Stimulated activated CD8-positive, alpha-beta memory T cell treated with anti-CD3 and anti-CD28 coated beads, Interleukin-12 subunit alpha, Interleukin-12 subunit beta, amount 100 ng/mL, for 1 hour (primary cell): ENCODE measurements at regions not wholly inside any gene's neighbourhood (a gene's known extent, or its start where the extent isn't known, plus 50 kb on each side); places are given as distances from the start of the nearest gene placed in this dataset.
"Not testable (repeated sequence)": the region's sequence is repeated elsewhere in the genome, so short reads cannot be mapped to it uniquely, and the experiment has no call there.

Source experiments
- DNase-seq: peaks from one replicate; pipeline ENCODE4 v3.0.0-alpha.2; 2020; ENCODE audit warnings: low read depth

DNA sequence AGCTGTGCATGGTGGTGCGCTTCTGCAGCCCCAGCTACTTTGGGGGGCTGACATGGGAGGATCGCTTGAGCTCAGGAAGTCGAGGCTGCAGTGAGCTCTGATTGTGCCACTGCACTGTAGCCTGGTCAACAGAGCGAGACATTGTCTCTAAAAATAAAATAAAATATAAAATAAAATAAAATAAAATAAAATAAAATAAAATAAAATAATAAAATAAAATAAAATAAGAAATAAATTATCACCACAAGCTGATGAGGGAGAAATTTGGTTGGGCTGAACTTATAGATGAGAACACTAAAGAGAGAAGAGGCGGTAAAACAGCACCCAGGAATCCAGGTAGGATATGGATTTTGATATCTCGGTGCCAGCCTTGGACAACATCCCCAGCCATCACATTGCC is 933.7 kb downstream of the NLGN4X start:
- DNase-seq, result no peak

- no peak for DNase-seq
Observed at GRCh38 chrX:5290635-5291034, 938.0 kb downstream of the NLGN4X start.

DNA sequence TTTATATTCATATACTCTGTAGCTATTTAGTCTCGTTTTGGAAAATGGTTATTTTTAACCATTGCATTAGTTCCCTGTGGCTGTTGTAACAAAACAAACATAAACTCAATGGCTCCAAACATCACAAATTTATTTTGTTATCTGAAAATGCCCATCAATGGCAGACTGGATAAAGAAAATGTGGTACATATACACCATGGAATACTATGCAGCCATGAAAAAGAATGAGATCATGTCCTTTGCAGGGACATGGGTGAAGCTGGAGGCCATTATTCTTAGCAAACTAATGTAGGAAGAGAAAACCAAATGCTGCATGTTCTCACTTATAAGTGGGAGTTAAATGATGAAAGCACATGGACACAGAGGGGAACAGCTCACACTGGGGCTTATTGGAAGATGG is 938.7 kb downstream of the NLGN4X start:
- not testable (repeated sequence) for DNase-seq

DNA sequence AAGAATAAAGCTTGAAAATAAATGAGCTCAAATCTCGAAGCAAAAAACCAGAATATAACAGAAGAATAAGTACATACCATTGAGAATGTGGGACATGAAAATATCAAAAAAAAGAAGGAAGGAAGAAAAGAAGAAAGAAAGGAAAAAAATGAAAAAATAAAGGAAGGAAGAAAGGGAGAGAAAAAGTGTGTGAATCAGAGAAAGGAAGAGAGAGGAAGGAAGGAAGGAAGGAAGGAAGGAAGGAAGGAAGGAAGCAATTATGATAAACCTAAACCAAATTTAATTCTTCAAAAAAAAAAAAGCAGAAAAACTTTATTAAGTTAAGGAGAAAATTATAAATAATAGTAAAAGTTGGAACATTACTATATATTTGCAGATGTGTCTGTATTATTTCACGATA is 949.8 kb downstream of the NLGN4X start:
- DNase-seq, result no peak

DNA sequence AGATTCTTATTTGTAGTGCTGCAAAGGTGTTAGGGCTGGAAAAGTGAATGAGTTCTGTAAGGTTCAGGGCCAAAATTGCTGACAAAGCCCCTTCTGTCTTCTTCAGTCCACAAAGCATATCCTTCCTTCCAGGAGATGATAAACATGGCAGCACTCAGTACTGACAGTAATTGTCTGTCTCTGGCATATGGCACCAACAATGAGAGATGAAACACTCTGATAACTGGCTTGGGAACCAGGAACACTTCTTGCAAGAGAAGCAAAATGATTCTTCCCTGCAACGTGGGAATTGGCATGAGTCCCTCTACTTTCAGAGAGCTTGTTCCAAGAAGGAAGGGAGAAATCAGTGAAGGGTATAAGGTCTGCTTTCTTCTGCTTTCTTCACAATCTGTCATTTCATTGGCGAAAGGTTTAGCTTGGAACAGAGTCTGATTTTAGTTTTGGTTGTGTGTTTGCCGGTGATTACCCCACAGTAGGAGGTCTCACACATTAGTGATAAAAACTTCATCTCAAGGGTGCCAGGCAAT is 963.3 kb downstream of the NLGN4X start:
- no peak for DNase-seq

GRCh38 chrX:5250106-5250505 is 978.6 kb downstream of the NLGN4X start:
- DNase-seq, result no peak

GRCh38 chrX:5242091-5242790 is 986.4 kb downstream of the NLGN4X start:
- no peak for DNase-seq

DNA sequence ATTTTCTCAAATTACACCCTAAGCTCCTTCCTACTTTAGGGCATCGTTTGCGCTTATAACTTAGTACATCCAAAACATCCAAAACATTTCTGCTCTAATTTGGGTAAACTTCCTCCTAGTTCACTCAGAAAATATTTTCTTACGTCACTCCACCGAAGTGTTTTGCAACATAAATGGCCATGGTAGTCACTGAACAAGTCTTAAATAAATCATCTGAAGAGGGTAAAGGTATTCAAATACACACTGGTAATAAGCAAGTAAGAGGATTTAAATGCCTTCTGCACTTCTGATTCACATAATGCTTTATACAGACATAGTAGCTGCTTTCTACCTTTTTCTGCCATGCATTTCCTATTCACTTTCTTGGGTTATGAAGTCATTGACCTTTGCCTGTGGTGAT is 991.9 kb downstream of the NLGN4X start:
- no peak for DNase-seq

DNA sequence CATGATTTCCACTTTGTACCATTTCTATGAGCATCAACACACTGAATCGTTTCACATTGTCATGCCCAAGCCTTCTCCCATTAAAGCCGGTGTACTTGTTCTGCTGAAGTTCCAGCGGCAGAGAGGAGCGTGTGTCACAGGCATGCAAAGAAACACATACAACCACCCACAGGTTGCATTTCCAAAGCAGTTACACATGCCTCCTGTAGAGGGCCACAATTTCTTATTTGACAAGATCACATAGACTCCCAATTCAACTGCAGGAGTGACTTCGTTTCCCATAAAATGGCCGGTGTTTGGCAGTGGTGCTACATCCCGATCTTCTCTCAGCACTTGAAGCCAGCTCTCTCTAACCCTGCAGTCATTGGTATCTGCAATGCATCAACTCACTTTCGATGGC is 992.6 kb downstream of the NLGN4X start:
- no peak for DNase-seq

- no peak for DNase-seq
Observed at GRCh38 chrX:5233830-5234229, 994.8 kb downstream of the NLGN4X start.

DNA sequence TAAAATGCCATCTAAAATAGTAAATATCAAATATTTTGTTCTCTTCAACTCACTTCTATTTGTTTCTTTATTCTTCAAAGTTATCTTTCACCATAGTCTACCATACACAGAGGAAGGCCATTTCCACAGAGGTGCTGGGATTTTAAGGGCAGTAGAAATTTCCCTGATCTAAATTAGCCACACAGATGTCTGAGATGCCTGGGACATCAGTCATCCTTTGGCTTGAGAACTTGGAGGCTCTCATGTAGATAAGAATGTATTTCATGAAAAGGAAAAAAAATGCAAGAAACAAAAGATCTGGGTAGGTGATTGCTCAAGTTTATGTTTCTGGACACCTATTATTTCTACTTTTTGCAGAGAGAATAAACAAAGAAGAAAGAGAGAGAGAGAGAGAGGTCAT is 1008.2 kb downstream of the NLGN4X start:
- DNase-seq, result no peak

DNA sequence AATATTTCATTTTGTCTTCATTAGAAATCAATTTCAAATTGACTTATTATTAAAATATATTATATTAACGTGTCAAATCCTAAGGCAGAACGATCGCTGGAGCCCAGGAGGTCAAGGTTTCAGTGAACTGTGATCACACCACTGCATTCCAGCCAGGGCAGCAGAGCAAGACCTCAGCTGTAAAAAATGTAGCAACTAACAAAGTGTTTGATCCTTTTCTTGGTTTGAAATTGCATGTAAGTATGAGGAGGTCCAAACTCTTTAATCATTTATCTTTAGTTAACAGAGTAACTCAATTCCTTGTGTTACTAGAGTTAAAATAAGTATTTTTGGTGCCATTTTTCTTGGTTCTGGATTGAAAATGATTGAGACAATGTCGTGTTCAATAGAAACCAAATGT is 1033.9 kb downstream of the NLGN4X start:
- DNase-seq, result no peak

GRCh38 chrX:5180135-5180741 is 1048.4 kb downstream of the NLGN4X start:
- DNase-seq, result no peak

DNA sequence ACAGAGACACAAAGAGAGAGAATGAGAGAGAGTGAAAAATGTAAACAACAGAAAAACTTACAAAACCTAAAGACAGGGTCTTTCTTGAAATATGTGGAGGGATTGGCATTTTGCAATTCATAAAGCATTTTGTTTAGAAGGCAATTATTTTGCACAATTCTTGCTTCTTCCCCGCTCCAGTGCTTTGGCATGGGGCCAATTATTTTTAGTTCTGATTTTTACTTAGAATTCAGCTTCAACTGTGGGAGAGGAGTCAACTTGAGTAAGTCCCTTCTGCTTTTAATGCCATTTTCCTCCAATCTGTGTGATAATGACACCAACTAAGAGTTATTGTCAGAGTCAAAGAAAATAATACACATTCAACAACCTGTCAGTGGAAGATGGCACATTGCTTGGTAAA is 1051.9 kb downstream of the NLGN4X start:
- DNase-seq, result no peak

- no peak for DNase-seq
Observed at GRCh38 chrX:5163663-5164062, 1065.0 kb downstream of the NLGN4X start.

DNA sequence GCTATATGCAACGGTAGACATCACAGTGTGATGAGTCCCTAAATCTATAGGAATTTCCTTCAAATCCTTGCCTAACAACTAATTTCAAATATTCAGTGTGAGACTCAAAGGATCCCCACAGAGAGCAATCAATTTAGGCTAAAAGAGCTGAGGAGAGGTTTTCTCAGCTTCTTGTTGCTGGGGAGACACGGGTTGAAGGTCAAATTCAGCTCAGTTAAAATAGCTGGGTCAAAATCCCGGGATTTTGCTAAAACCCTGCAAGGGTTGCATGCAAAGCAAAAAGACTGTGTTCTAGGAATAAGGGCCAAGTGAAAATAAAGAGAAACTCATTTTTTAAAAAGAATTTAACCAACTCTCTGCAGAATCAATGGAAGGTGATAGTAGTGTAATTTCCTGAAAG is 1073.4 kb downstream of the NLGN4X start:
- DNase-seq, result no peak

DNA sequence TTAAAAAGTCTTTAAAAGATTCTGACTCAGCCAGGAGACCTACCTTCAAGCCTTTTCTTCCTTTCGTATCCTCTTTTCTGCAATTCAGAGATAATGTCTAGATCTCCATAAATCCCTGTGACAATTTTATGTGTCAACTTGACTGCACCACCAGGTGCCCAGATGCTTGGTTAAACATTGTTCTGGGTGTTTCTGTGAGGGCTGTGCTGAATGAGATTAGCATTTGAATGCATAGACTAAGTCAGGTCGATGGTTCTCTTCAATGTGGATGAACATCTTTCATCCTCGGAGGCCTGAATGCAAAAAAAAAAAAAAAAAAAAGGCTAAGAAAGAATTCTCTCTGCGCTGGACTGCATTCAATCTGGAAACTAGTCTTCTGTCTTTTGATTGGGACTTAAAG is 1082.7 kb downstream of the NLGN4X start:
- DNase-seq, result no peak

DNA sequence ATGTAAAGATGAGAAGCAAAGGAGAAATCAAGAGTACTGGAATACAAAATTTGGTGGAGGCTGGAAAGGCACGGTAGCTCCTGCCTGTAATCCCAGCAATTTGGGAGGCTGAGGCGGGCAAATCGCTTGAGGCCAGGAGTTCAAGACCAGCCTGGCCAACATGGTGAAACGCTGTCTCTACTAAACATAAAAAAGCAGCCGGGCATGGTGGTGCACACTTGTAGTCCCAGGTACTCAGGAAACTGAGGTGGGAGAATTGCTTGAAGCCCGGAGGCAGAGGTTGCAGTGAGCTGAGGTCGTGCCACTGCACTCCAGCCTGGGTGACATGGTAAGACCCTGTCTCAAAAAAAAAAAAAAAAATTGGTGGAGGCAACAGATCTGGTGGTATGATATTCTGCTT is 1086.0 kb downstream of the NLGN4X start:
- no peak for DNase-seq

GRCh38 chrX:5122181-5122678 is 1106.4 kb downstream of the NLGN4X start:
- no peak for DNase-seq

DNA sequence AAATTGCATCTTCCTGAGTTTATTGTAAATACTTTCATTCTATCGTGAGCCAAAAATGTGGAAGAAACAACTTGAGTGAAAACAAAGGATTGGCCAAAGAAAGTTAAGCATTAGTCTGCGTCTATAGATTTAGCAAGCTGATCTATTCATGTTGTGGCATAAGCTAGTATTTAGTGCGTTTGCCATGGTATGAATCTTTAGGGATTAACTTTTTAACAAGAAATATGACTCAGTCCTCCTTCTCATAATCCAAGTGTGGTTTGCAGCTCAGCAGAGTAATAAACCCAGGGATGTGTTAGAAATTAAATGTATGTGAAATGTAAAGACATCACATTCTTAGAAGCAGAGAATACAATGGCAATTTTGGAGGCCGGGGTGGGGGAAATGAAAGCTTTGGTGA is 1110.9 kb downstream of the NLGN4X start:
- DNase-seq, result no peak

DNA sequence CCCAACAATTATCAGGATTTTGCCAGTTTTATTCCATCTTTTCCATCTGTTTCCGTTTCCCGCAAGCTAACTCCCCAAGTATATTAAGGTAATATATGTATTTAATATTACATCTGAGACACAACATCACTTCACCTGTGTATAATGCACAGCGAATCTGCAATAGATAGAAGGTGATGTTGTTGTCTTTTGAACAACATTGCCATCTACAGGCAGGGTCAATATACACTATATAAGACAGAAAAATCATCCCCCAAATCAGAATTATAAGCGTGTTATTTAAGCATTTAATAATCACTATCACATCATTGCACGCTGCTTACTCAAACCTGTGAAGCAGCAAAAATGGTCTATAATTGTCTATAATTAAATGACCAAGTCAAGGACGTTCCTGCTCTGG is 1115.5 kb downstream of the NLGN4X start:
- no peak for DNase-seq

- no peak for DNase-seq
Observed at GRCh38 chrX:5100004-5100403, 1128.7 kb downstream of the NLGN4X start.

GRCh38 chrX:5086388-5086787 is 1142.3 kb downstream of the NLGN4X start:
- DNase-seq, result no peak

GRCh38 chrX:5084279-5084678 is 1144.4 kb downstream of the NLGN4X start:
- no peak for DNase-seq
